DOHH2 (cell line): ENCODE measurements at regions not wholly inside any gene's neighbourhood (a gene's known extent, or its start where the extent isn't known, plus 50 kb on each side); places are given as distances from the start of the nearest gene placed in this dataset.

ENCODE experiments used
- H3F3A ChIP-seq: fragments of 200-600 bp; sonication (generic), shearing (Covaris generic); 2 replicates; pipeline ENCODE4 v1.6.0; 2016; ENCODE audit warnings: antibody characterized with exemption, mild to moderate bottlenecking; ENCODE audit not compliant: control insufficient read depth, insufficient read depth
- H3K27ac ChIP-seq: fragments of 200-600 bp; sonication (generic); 2 replicates; pipeline ENCODE4 v1.5.1; 2014; ENCODE audit warnings: low read depth, mild to moderate bottlenecking, low read length, moderate library complexity
- H3K27me3 ChIP-seq: fragments of 200-600 bp; sonication (generic); 2 replicates; pipeline ENCODE4 v1.6.1; 2014; ENCODE audit warnings: mild to moderate bottlenecking, low read length, mixed read lengths; ENCODE audit not compliant: control insufficient read depth
- H3K36me3 ChIP-seq: fragments of 200-600 bp; sonication (generic); 2 replicates; pipeline ENCODE4 v1.6.1; 2014; ENCODE audit warnings: mild to moderate bottlenecking, low read length, moderate library complexity, mixed read lengths; ENCODE audit not compliant: control insufficient read depth
- H3K4me1 ChIP-seq: fragments of 200-600 bp; sonication (generic); 2 replicates; pipeline ENCODE4 v1.6.1; 2014; ENCODE audit warnings: mild to moderate bottlenecking, low read length, mixed read lengths; ENCODE audit not compliant: control insufficient read depth
- H3K4me2 ChIP-seq: fragments of 200-600 bp; sonication (generic); 2 replicates; pipeline ENCODE4 v1.6.0; 2014; ENCODE audit warnings: mild to moderate bottlenecking, low read length, moderate library complexity
- H3K4me3 ChIP-seq: fragments of 200-600 bp; sonication (generic); 2 replicates; pipeline ENCODE4 v1.5.1; 2014; ENCODE audit warnings: mild to moderate bottlenecking, low read length, mixed read lengths
- H3K79me2 ChIP-seq: fragments of 200-600 bp; sonication (generic); 2 replicates; pipeline ENCODE4 v1.6.1; 2014; ENCODE audit warnings: mild to moderate bottlenecking, low read length, mixed read lengths; ENCODE audit not compliant: control insufficient read depth
- H3K9me2 ChIP-seq: fragments of 200-600 bp; sonication (generic); replicated peaks from 2 replicates; pipeline ENCODE4 v1.6.1; 2014; ENCODE audit warnings: mild to moderate bottlenecking, low read length, mixed read lengths; ENCODE audit not compliant: control insufficient read depth
- H3K9me3 ChIP-seq: fragments of 200-600 bp; sonication (generic); 2 replicates; pipeline ENCODE4 v1.6.1; 2014; ENCODE audit warnings: antibody characterized with exemption, low read length, mixed read lengths; ENCODE audit not compliant: control insufficient read depth, insufficient read depth
- H4K20me1 ChIP-seq: fragments of 200-600 bp; sonication (generic); 2 replicates; pipeline ENCODE4 v1.6.0; 2014; ENCODE audit warnings: low read depth, mild to moderate bottlenecking, antibody characterized with exemption, low read length, moderate library complexity; ENCODE audit not compliant: control insufficient read depth, insufficient read depth
- EZH2phosphoT487 ChIP-seq: fragments of 200-600 bp; sonication (generic); IDR thresholded peaks from 2 replicates; pipeline ENCODE4 v1.6.1; 2017; ENCODE audit warnings: borderline replicate concordance, mild to moderate bottlenecking, antibody characterized with exemption, low read length, moderate library complexity, mixed read lengths
- TF ChIP-seq, protein P1 (sequence below): fragments of 200-600 bp; sonication (generic); IDR thresholded peaks from one replicate; pipeline ENCODE4 v1.5.1; 2014; ENCODE audit warnings: antibody characterized with exemption, mild to moderate bottlenecking, low read depth, low read length; ENCODE audit not compliant: poor library complexity, severe bottlenecking

DNA sequence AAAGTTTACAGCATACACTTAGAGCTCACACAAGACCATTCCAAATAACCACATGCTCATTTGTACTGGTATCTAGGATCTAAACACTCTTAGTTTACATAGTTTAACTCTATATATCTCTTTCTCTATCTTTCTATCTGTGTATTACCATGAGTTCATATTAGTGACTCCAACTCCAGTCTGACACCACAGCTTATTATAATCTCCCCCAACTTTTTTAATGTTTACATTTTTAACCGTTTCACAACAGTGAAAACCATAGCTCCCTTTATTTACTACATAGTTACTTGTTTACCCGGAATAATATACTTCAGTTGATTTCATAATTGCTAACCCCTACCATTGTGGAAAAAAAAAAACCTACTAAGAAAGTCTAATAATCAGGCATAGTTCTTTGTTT, 362.4 kb upstream of the RGS17 start:
- Histone ChIP-seq H3K27me3 (no peaks in the 10 kb centered on the region), H4K20me1 (no peaks in the 10 kb centered on the region), H3K4me1 (no peaks in the 10 kb centered on the region), H3K4me3 (no peak overlapping the region), H3K4me2 (no peak overlapping the region), H3K27ac (no peak overlapping the region), H3K9me2 (no peaks in the 10 kb centered on the region), H3K79me2 (no peaks in the 10 kb centered on the region), H3F3A (no peaks in the 10 kb centered on the region), H3K36me3 (no peaks in the 10 kb centered on the region), H3K9me3 (no peaks in the 10 kb centered on the region)
- no peak for TF ChIP-seq EZH2phosphoT487
- TF ChIP-seq, protein P1, sequence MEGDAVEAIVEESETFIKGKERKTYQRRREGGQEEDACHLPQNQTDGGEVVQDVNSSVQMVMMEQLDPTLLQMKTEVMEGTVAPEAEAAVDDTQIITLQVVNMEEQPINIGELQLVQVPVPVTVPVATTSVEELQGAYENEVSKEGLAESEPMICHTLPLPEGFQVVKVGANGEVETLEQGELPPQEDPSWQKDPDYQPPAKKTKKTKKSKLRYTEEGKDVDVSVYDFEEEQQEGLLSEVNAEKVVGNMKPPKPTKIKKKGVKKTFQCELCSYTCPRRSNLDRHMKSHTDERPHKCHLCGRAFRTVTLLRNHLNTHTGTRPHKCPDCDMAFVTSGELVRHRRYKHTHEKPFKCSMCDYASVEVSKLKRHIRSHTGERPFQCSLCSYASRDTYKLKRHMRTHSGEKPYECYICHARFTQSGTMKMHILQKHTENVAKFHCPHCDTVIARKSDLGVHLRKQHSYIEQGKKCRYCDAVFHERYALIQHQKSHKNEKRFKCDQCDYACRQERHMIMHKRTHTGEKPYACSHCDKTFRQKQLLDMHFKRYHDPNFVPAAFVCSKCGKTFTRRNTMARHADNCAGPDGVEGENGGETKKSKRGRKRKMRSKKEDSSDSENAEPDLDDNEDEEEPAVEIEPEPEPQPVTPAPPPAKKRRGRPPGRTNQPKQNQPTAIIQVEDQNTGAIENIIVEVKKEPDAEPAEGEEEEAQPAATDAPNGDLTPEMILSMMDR: no peak

DNA sequence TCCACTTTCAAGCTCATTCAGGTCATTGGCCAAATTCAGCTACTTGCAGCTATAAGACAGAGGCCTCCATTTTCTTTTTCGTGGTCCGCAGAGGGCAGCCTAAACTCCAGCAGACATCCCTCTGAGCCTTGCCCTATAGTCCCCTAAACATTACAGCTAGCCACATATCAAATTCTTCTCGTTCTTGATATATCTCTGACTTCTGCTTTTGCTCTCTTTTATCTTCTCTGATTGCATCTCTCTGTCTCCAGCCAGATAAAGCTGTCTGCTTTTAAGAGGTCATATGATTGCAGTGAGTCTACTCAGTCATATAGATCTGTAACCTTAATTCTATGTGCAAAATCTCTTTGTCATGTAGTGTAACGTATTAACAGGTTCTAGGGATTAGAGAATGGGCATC, 358.4 kb upstream of the RGS17 start:
- no peaks in the 10 kb centered on the region for H3F3A ChIP-seq
- no peak overlapping the region for H3K4me2 ChIP-seq
- no peaks in the 10 kb centered on the region for H3K9me3 ChIP-seq
- TF ChIP-seq, protein P1: no peak
- TF ChIP-seq EZH2phosphoT487: no peak
- H3K9me2 ChIP-seq: no peaks in the 10 kb centered on the region
- no peak overlapping the region for H3K4me3 ChIP-seq
- H3K27ac ChIP-seq: no peak overlapping the region
- no peaks in the 10 kb centered on the region for H4K20me1 ChIP-seq
- no peaks in the 10 kb centered on the region for H3K27me3 ChIP-seq
- H3K79me2 ChIP-seq: no peaks in the 10 kb centered on the region
- H3K36me3 ChIP-seq: no peaks in the 10 kb centered on the region
- H3K4me1 ChIP-seq: no peaks in the 10 kb centered on the region

DNA sequence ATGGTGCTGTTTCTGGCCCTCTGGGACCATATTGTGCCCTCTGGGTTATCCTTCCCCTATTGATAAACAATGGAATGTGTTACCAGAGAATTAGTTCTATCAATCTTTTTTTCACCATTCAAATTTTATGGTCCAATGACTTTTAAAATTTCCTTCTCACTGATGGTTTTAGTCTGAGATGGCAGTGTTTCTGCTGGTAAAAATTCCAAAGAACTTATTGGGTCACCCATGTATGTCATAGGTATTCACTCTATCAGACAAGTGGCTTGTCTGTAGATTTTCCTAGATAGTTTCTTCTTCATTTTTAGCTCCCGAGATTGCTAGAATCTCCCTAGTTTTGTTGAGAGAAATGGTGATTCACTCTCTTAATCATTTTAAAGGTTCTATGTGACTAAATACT, 357.2 kb upstream of the RGS17 start:
- no peaks in the 10 kb centered on the region for H3F3A ChIP-seq
- H3K79me2 ChIP-seq: no peaks in the 10 kb centered on the region
- no peak for TF ChIP-seq EZH2phosphoT487
- TF ChIP-seq, protein P1: no peak
- H3K27me3 ChIP-seq: no peaks in the 10 kb centered on the region
- H4K20me1 ChIP-seq: no peaks in the 10 kb centered on the region
- H3K4me3 ChIP-seq: no peak overlapping the region
- no peak overlapping the region for H3K4me2 ChIP-seq
- no peak overlapping the region for H3K27ac ChIP-seq
- no peaks in the 10 kb centered on the region for H3K36me3 ChIP-seq
- H3K4me1 ChIP-seq: no peaks in the 10 kb centered on the region
- no peaks in the 10 kb centered on the region for H3K9me3 ChIP-seq
- no peaks in the 10 kb centered on the region for H3K9me2 ChIP-seq

DNA sequence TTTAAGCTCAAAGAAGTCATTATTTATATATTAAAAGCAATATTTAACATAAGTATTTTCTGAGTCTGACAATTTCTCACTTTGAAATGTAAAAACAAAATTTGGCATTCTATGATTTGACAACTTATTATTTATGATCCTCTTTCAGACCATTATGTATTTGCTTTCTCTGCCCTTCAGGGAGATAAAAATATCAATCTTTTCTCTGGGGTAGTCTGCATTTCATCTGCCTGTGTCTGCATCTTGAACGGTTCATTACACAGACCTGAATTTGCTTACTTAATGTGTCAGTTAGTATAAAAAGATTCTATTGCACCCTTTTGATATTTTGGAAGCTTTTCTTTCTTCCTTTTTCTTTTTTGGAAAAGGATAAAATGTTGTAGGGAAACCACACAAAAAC, 354.0 kb upstream of the RGS17 start:
- Histone ChIP-seq H3K9me2 (no peaks in the 10 kb centered on the region), H3K4me2 (no peak overlapping the region), H4K20me1 (no peaks in the 10 kb centered on the region), H3K36me3 (no peaks in the 10 kb centered on the region), H3K4me3 (no peak overlapping the region), H3K79me2 (no peaks in the 10 kb centered on the region), H3K27me3 (no peaks in the 10 kb centered on the region), H3K9me3 (no peaks in the 10 kb centered on the region), H3K4me1 (no peaks in the 10 kb centered on the region), H3K27ac (no peak overlapping the region), H3F3A (no peaks in the 10 kb centered on the region)
- TF ChIP-seq, protein P1: no peak
- TF ChIP-seq EZH2phosphoT487: no peak
